Psoas muscle (tissue), 7 donors: ENCODE measurements at regions not wholly inside any gene's neighbourhood (a gene's known extent, or its start where the extent isn't known, plus 50 kb on each side); places are given as distances from the start of the nearest gene placed in this dataset.

ENCODE experiments used
- ATAC-seq, 4 donors: fragments of 200-7000 bp; cut with Tn5 transposase; one replicate each; pipeline ENCODE4 v1.9.1; 2020; ENCODE audit warnings: moderate library complexity in 3 of 4, mild to moderate bottlenecking in 2 of 4
- DNase-seq, 2 donors: peaks; one replicate each; pipeline ENCODE4 v3.0.0-alpha.2; 2020
- H3K27ac ChIP-seq: fragments of 200-600 bp; one replicate; pipeline ENCODE4 v1.8.0; 2022
- H3K27me3 ChIP-seq, 3 donors: fragments of 200-600 bp in 1 of 3; one replicate each; pipeline versions ENCODE4 v1.6.1 to v1.8.0; 2013 to 2022; ENCODE audit warnings: low read length in 2 of 3, mild to moderate bottlenecking in 2 of 3, moderate library complexity in 1 of 3; ENCODE audit not compliant: insufficient read depth in 3 of 3
- H3K36me3 ChIP-seq, 2 donors: fragments of 200-600 bp in 1 of 2; one replicate each; pipeline versions ENCODE4 v1.6.1 to v1.8.0; 2013 to 2022; ENCODE audit warnings: low read depth in 1 of 2, mild to moderate bottlenecking in 1 of 2, moderate library complexity in 1 of 2; ENCODE audit not compliant: insufficient read depth in 1 of 2
- H3K4me1 ChIP-seq: fragments of 200-600 bp; one replicate; pipeline ENCODE4 v1.8.0; 2022
- H3K4me3 ChIP-seq: fragments of 200-600 bp; one replicate; pipeline ENCODE4 v1.8.0; 2022; ENCODE audit warnings: mild to moderate bottlenecking
- H3K9me3 ChIP-seq: fragments of 200-600 bp; one replicate; pipeline ENCODE4 v1.8.0; 2022
- WGBS, 3 donors: extraction: QIAGEN DNeasy Blood & Tissue Kit; methylation state at CpG; one replicate each; pipeline versions ENCODE4 v1.1.6 to v1.1.7; 2013; 5-methylcytosine and 5-hydroxymethylcytosine counted together
- intact Hi-C, 2 donors: fragments of 100-400 bp; cut with DNase I; formaldehyde crosslinking; loops; one replicate each; pipeline versions ENCODE4 v1.11.0 to v1.14.2; 2022
- TF ChIP-seq, protein P1 (sequence below): fragments of 200-600 bp; IDR thresholded peaks from one replicate; pipeline ENCODE4 v1.8.0; 2022; ENCODE audit warnings: antibody characterized with exemption
- donor health status: healthy with polysubstance abuse.
- donor health status: DM: no; HTN: no; CAD: no; lungs with moderate emphysema.
- donor health status: Bipolar disorder and iron deficiency.
- donor health status: healthy.
- donor health status: DM: yes; HTN: yes; CAD: no.
- donor health status: DM: no; HTN: no; CAD: no.
- donor health status: DM: yes; HTN: yes; CAD: no.

DNA sequence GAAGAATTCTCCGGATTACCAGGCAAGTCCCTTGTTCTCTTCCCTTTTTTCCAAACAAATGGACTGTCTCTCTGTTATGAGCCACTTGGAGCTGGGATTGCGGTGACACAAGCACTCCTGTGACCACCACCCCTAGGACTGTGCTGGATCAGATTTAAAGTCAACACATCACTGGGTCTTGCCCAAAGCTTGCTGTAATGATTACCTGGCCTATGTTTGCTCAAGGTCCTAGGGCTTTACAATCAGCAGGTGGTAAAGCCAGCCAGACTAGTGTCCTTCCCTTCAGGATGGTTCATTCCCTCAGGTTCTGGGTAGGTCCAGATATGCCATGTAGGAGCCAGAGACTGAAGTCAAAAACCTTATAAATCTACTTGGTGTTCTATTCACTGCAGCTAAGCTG lies 144.7 kb downstream of the COX18 start:
- intact Hi-C loops, result no loop called here
- Histone ChIP-seq H3K9me3 (no peaks in the 10 kb centered on the region), H3K27me3 (no peaks in the 10 kb centered on the region)

DNA sequence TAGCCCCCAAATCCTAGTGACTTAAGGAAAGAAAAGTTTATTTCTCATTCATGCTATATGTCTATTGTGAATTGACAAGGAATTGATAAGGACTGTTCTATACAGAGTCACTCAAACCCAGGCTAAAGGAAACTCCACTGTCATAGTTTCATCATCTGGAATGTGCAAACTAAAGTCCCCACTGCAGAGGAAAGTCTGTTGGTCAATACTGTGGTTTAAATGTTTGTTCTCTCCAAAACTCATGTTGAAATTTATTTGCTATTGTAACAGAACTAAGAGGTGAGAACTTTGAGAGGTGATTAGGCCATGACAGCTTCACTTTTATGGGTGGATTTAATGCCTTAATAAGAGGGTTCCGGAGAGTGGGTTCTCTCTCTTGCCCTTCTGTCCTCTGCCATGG lies 149.6 kb downstream of the COX18 start:
- Histone ChIP-seq H3K27ac (no peak overlapping the region), H3K4me3 (no peak overlapping the region), H3K27me3 (no peaks in the 10 kb centered on the region), H3K4me1 (no peaks in the 10 kb centered on the region), H3K9me3 (no peaks in the 10 kb centered on the region), H3K36me3 (no peaks in the 10 kb centered on the region)
- intact Hi-C loops, result no loop called here
- DNase-seq (no peak), ATAC-seq (no peak)
- WGBS, 3 donors, result 82 to 85% (median 84%) methylated on average over 1 of the region's 1 CpG
- TF ChIP-seq, protein P1, sequence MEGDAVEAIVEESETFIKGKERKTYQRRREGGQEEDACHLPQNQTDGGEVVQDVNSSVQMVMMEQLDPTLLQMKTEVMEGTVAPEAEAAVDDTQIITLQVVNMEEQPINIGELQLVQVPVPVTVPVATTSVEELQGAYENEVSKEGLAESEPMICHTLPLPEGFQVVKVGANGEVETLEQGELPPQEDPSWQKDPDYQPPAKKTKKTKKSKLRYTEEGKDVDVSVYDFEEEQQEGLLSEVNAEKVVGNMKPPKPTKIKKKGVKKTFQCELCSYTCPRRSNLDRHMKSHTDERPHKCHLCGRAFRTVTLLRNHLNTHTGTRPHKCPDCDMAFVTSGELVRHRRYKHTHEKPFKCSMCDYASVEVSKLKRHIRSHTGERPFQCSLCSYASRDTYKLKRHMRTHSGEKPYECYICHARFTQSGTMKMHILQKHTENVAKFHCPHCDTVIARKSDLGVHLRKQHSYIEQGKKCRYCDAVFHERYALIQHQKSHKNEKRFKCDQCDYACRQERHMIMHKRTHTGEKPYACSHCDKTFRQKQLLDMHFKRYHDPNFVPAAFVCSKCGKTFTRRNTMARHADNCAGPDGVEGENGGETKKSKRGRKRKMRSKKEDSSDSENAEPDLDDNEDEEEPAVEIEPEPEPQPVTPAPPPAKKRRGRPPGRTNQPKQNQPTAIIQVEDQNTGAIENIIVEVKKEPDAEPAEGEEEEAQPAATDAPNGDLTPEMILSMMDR, result no peak

More for the DNA sequence above, 144.7 kb downstream of the COX18 start:
- H3K4me3 ChIP-seq, result no peak overlapping the region
- H3K27ac ChIP-seq, result no peak overlapping the region
- 93 to 100% (median 100%) methylated on average over 2 of the region's 2 CpGs for WGBS, 3 donors
- H3K36me3 ChIP-seq, result no peaks in the 10 kb centered on the region
- H3K4me1 ChIP-seq, result no peaks in the 10 kb centered on the region
- no peak for ATAC-seq
- DNase-seq, result no peak
- TF ChIP-seq, protein P1, result no peak

DNA sequence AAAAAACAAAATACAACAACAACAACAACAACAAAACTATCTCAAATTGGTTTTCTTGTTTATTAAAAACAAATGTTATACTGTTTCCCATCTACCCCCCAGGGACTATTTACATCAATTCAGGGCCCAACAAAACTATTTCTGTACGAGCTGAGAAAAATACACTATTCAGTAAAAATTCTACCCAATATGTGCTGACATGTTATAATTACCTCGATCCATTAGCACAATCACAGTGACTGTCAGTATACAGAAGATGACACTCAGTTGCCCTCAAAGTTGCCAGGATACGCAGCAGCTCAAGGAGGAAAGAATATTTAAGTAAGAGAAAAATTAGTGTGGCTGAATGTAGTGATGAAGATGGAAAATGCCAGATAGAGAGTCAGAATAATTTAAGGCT lies 150.1 kb downstream of the COX18 start:
- ATAC-seq (no peak), DNase-seq (no peak)
- no peaks in the 10 kb centered on the region for H3K4me1 ChIP-seq
- WGBS, 3 donors, result 67 to 76% (median 74%) methylated on average over 3 of the region's 3 CpGs
- TF ChIP-seq, protein P1, result no peak
- no peaks in the 10 kb centered on the region for H3K27me3 ChIP-seq
- H3K27ac ChIP-seq, result no peak overlapping the region
- H3K9me3 ChIP-seq, result no peaks in the 10 kb centered on the region
- no peak overlapping the region for H3K4me3 ChIP-seq
- intact Hi-C loops, result no loop called here
- no peaks in the 10 kb centered on the region for H3K36me3 ChIP-seq

DNA sequence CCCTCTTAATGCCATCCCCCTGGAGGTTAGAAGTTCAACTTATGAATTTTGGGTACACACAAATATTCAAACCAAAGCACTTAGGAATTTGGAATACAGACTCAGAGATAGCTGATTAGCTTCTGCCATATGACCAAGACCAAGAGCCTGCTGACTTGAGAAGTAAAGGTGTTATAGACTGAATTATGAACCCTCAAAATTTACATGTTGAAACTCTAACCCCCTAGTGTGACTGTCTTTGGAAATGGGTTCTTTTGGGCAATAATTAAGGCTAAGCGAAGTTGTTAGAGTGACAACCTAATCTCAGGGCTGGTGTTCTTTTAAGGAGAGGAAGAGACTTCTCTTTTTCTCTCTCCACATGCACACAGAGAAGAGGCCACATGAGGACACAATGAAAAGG lies 151.2 kb downstream of the COX18 start:
- Histone ChIP-seq H3K36me3 (no peaks in the 10 kb centered on the region), H3K27me3 (no peaks in the 10 kb centered on the region), H3K9me3 (no peaks in the 10 kb centered on the region), H3K4me3 (no peak overlapping the region), H3K27ac (no peak overlapping the region), H3K4me1 (no peaks in the 10 kb centered on the region)
- TF ChIP-seq, protein P1, result no peak
- ATAC-seq, result no peak
- intact Hi-C loops, result no loop called here
- 81 to 93% (median 88%) methylated on average over 1 of the region's 1 CpG for WGBS, 3 donors
- DNase-seq, result no peak

DNA sequence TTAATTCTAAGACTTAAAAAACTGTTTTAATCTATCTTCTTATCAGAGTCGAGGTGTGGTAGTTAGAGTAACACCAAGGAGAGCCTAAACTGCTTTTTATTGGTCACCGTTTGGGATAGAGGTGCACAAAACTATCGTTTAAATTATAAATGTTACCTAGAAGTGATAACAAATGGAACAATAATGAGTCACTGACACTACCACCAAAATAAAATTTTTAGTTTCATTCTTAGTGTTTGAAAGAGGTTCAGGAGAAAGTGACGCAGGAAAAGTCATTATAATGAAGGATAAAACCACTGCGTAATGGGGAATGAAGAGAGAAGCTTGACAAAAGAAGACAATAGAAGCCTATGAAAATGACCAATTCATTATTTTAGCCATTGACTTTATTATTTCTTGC lies 158.2 kb downstream of the COX18 start:
- 33 to 47% (median 42%) methylated on average over 5 of the region's 5 CpGs for WGBS, 3 donors
- no peak for ATAC-seq

More for the DNA sequence above, 158.2 kb downstream of the COX18 start:
- intact Hi-C loops, result no loop called here
- Histone ChIP-seq H3K36me3 (no peaks in the 10 kb centered on the region), H3K27me3 (no peaks in the 10 kb centered on the region), H3K9me3 (no peaks in the 10 kb centered on the region), H3K4me3 (no peak overlapping the region), H3K4me1 (no peaks in the 10 kb centered on the region), H3K27ac (no peak overlapping the region)
- no peak for DNase-seq
- TF ChIP-seq, protein P1, result no peak
